Central memory CD8-positive, alpha-beta T cell (primary cell): ENCODE measurements at regions not wholly inside any gene's neighbourhood (a gene's known extent, or its start where the extent isn't known, plus 50 kb on each side); places are given as distances from the start of the nearest gene placed in this dataset.
"Not testable (repeated sequence)": the region's sequence is repeated elsewhere in the genome, so short reads cannot be mapped to it uniquely, and the experiment has no call there.

ENCODE experiments used
- ATAC-seq: fragments of 150-1000 bp; cut with Tn5 transposase; replicated peaks from 2 replicates; pipeline ENCODE4 v1.10.0; 2022; ENCODE audit warnings: mild to moderate bottlenecking, moderate FRiP score, moderate number of reproducible peaks; ENCODE audit not compliant: poor library complexity, severe bottlenecking; ENCODE audit errors: extremely low read depth
- DNase-seq, 2 donors: peaks; one replicate each; pipeline ENCODE4 v3.0.0; 2021; ENCODE audit warnings: low spot score in 2 of 2
- H3K27ac Mint-ChIP-seq: one replicate; pipeline ENCODE4 v1.8.0; 2022; ENCODE audit warnings: low read depth, mild to moderate bottlenecking, moderate library complexity, mixed read lengths
- H3K27me3 Mint-ChIP-seq: one replicate; pipeline ENCODE4 v1.8.0; 2022; ENCODE audit warnings: mixed read lengths
- H3K36me3 Mint-ChIP-seq: one replicate; pipeline ENCODE4 v1.8.0; 2022; ENCODE audit warnings: mild to moderate bottlenecking, moderate library complexity, mixed read lengths; ENCODE audit not compliant: insufficient read depth
- H3K4me1 Mint-ChIP-seq: one replicate; pipeline ENCODE4 v1.8.0; 2022; ENCODE audit warnings: mixed read lengths
- H3K4me3 Mint-ChIP-seq: one replicate; pipeline ENCODE4 v1.8.0; 2022; ENCODE audit warnings: mild to moderate bottlenecking, moderate library complexity, mixed read lengths
- H3K9me3 Mint-ChIP-seq: one replicate; pipeline ENCODE4 v1.8.0; 2022; ENCODE audit warnings: mixed read lengths

DNA sequence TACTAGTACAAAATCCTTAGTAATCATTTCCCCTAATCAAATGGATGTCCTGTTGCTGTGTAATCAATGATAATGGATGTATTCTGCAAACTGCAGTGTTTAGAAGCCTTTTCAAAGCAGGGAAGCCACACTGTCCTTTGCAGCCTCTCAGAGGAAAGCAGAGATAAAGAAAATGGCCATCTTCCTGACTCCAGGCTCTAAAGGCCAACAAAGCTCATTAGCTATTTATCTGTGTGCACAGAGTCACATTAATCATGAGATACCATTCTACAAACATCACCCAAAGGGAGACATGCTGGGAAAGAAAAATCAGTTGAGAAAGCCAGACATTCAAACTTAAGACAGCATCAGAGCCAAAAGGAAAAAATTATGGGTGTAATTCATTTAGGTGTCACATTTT is 165.0 kb downstream of the RAD51AP2 start:
- H3K4me3 Mint-ChIP-seq: no peak overlapping the region
- H3K36me3 Mint-ChIP-seq: no peaks in the 10 kb centered on the region
- ATAC-seq (no peak), DNase-seq (no peak)
- H3K4me1 Mint-ChIP-seq: no peaks in the 10 kb centered on the region
- H3K9me3 Mint-ChIP-seq: no peaks in the 10 kb centered on the region
- no peak overlapping the region for H3K27ac Mint-ChIP-seq
- no peaks in the 10 kb centered on the region for H3K27me3 Mint-ChIP-seq

DNA sequence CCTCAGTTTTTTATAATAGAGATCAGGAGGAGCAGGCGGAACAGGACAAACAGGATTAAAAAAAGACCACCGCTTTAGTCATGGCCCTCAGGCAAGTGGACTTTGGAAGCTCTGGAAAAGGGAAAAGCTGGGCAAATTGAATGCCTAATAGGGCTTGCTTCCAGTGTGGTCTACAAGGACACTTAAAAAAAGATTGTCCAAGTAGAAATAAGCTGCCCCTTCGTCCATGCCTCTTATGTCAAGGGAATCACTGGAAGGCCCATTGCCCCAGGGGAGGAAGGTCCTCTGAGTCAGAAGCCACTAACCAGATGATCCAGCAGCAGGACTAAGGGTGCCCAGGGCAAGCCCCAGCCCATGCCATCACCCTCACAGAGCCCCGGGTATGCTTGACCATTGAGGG is 175.5 kb downstream of the RAD51AP2 start:
- not testable (repeated sequence) for ATAC-seq, H3K4me3 Mint-ChIP-seq, H3K27ac Mint-ChIP-seq, DNase-seq, H3K36me3 Mint-ChIP-seq, H3K27me3 Mint-ChIP-seq, H3K4me1 Mint-ChIP-seq
- peaks cover 28% of the 10 kb centered on the region for H3K9me3 Mint-ChIP-seq

DNA sequence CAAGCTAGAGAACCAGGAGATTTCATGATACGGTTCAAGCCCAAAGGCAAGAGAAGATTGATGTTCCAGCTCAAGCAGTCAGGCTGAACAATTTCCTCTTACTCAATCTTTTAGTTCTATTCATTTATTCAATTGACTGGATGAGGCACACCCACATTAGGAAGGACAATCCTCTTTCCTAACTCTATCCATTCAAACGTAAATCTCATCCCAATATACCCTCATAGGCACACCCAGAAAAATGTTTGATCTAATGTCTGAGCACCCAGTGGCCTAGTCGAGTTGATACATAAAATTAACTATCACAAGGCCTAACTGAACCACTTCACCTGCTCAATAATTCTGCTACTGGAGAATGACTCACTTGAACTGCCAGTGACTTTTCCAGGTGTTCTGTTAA is 180.7 kb downstream of the RAD51AP2 start:
- ATAC-seq (no peak), DNase-seq (no peak)
- Mint-ChIP-seq H3K36me3 (no peaks in the 10 kb centered on the region), H3K4me3 (no peak overlapping the region), H3K27me3 (no peaks in the 10 kb centered on the region), H3K9me3 (peaks cover 26% of the 10 kb centered on the region), H3K4me1 (no peaks in the 10 kb centered on the region), H3K27ac (no peak overlapping the region)

DNA sequence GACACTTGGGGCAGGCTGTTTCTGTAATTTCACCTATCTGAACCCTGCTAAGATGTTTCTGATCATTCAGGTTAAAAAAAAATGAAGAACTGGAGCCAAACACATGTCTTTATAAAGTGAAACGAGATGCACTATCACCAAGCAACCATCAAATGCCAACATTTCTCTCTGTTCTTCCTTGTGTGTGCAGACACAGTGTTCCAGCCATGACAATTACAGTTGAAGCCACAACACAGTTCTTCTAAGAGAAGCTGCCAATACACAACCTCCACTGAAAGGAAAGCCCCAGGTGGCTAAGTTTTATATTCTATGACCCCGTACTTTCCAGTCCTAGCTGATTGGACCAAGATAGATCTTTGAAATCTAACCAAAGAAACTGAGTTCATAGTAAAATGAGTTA is 181.8 kb downstream of the RAD51AP2 start:
- no peak for DNase-seq
- no peak for ATAC-seq
- Mint-ChIP-seq H3K36me3 (no peaks in the 10 kb centered on the region), H3K27me3 (no peaks in the 10 kb centered on the region), H3K27ac (no peak overlapping the region), H3K4me1 (no peaks in the 10 kb centered on the region), H3K9me3 (peaks cover 19% of the 10 kb centered on the region), H3K4me3 (no peak overlapping the region)

DNA sequence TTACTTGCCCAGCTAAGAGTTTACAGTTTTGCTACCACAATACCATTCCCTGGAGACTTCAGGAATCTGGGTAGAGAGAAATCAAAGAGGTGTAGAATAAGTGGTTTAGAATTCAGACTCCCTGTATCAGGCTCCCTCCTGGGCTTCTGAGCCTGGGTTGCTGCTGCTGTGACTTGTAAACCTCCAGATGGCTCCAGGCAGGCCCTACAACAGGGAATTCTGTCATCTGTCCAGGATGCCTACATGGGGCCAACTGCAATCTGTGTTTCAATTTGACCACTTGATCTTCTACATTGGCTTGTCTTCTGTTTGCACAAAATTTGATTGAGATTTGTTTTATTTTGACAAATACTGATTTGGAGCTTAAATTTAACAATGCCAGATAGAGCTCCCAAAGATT is 183.9 kb downstream of the RAD51AP2 start:
- Mint-ChIP-seq H3K27me3 (no peaks in the 10 kb centered on the region), H3K9me3 (peaks cover 13% of the 10 kb centered on the region), H3K36me3 (no peaks in the 10 kb centered on the region), H3K4me3 (no peak overlapping the region), H3K4me1 (no peaks in the 10 kb centered on the region), H3K27ac (no peak overlapping the region)
- DNase-seq: no peak
- no peak for ATAC-seq

DNA sequence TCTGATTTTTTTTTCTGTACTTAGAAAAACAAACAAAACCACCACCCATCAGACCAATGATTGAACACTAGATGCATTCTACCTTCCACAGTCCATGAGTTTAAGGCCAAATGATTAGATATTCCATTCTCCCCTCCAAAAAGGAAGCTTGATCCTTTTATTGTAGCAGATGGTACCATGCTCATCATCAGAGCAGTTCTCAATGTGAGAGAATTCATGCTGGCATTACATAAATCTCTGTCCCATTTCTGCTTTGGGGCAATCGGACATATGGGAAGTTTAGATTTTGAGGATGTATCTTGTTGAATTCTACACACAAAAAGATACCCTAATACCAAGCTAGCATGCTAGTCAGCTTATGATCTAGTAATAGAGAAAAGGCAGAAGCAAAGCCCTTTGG is 186.6 kb downstream of the RAD51AP2 start:
- no peak for ATAC-seq
- no peak for DNase-seq
- no peak overlapping the region for H3K27ac Mint-ChIP-seq
- H3K27me3 Mint-ChIP-seq: no peaks in the 10 kb centered on the region
- H3K9me3 Mint-ChIP-seq: peaks cover 10% of the 10 kb centered on the region
- no peak overlapping the region for H3K4me3 Mint-ChIP-seq
- H3K36me3 Mint-ChIP-seq: no peaks in the 10 kb centered on the region
- H3K4me1 Mint-ChIP-seq: no peaks in the 10 kb centered on the region

DNA sequence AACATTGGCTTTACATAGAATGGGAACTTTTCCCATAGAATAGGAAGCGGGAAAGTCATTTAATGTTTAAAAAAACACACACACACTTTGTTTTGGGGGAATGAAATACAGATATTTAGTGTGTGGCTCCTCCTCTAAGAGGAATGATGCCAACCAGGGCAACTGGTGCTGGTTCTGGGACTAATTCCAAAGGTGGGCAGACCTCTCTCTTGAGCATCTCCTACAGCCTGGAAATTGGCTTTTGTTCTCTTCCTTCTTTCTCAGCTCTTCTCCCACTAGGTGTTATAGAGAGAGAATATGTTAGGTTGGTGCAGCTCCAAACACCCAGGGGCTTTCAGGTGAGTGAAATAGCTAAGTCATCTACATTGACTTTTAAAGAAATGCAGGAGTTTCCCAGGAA is 190.1 kb downstream of the RAD51AP2 start:
- DNase-seq (no peak), ATAC-seq (no peak)
- Mint-ChIP-seq H3K27me3 (no peaks in the 10 kb centered on the region), H3K27ac (no peak overlapping the region), H3K36me3 (no peaks in the 10 kb centered on the region), H3K9me3 (peaks cover 4% of the 10 kb centered on the region), H3K4me3 (no peak overlapping the region), H3K4me1 (no peaks in the 10 kb centered on the region)

DNA sequence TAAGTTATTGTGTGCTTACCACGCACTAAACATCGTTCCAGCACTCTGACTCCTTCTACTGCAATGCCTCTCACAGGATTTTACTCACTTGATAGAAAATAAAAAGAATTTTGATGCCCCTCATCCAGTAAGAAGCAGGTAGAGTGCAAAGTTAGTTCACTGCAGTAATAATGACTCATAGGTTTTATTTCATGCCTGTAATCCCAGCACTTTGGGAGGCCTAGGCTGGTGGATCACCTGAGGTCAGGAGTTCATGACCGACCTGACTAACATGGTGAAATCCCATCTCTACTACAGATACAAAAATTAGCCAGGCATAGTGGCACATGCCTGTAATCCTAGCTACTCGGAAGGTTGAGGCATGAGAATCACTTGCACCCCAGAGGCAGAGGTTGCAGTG is 190.6 kb downstream of the RAD51AP2 start:
- no peaks in the 10 kb centered on the region for H3K36me3 Mint-ChIP-seq
- no peaks in the 10 kb centered on the region for H3K9me3 Mint-ChIP-seq
- no peak for ATAC-seq
- no peaks in the 10 kb centered on the region for H3K4me1 Mint-ChIP-seq
- H3K27ac Mint-ChIP-seq: no peak overlapping the region
- no peak overlapping the region for H3K4me3 Mint-ChIP-seq
- H3K27me3 Mint-ChIP-seq: no peaks in the 10 kb centered on the region
- DNase-seq: no peak

DNA sequence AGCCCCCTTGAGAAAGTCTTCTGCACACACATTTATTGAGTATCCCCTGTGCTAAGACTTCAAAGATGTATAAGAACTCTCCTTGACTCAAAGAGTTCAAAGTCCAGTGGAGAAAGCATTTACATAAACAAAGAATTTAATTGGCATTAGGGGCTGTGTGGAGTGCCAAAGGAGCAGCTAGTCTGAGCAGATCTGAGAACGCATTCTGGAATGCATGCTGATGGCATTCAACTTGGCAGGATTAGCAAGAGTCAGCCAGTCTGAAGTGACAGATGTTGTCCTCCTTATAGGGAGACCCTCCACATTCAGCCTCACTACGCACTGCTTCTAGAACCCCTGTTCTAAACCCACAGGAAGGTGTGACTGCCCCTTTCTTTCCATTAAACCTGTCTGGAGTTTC is 191.5 kb downstream of the RAD51AP2 start:
- Mint-ChIP-seq H3K4me3 (no peak overlapping the region), H3K27ac (no peak overlapping the region), H3K27me3 (no peaks in the 10 kb centered on the region), H3K4me1 (no peaks in the 10 kb centered on the region), H3K9me3 (peaks cover 7% of the 10 kb centered on the region), H3K36me3 (no peaks in the 10 kb centered on the region)
- DNase-seq (no peak), ATAC-seq (no peak)

DNA sequence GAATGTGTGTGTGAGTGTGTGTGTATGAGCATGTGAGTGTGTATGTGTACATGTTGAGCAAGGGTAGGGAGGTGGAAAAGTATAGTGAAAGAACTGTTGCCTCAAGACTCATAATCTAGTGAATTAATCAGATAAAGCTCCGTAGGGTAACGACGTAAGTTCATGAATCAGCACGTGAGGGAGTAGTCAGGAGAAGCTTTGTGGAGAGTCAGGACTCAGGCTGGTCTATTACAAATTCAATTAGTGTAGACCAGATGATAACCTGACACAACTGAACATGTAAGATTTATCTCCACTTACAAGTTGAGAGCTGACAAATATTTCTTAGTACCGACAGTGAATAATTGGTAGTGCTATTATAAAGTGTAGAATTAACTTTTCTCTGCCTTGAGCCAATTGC is 194.5 kb downstream of the RAD51AP2 start:
- DNase-seq (no peak), ATAC-seq (no peak)
- no peaks in the 10 kb centered on the region for H3K4me1 Mint-ChIP-seq
- no peak overlapping the region for H3K4me3 Mint-ChIP-seq
- no peaks in the 10 kb centered on the region for H3K27me3 Mint-ChIP-seq
- H3K27ac Mint-ChIP-seq: no peak overlapping the region
- no peaks in the 10 kb centered on the region for H3K36me3 Mint-ChIP-seq
- H3K9me3 Mint-ChIP-seq: peaks cover 8% of the 10 kb centered on the region

DNA sequence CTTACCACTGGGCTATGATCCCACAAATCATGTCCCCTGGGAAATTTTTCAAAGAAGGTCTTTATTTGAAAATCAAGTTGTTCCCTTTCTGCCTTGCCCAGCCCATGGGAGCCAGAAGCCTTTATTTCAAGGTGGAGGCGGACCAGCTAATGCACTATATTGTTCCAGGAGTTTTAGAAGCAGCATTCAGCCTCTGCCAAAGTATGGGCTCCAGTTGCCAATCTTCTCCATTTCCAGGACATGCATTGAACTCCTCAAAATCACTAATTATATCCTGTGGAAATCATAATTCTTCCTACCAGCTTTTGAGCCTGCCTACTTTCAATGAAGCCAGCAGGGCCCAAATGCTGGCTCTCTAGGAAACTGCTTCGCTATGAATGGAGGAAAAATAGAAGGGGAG is 195.8 kb downstream of the RAD51AP2 start:
- H3K9me3 Mint-ChIP-seq: peaks cover 8% of the 10 kb centered on the region
- H3K4me1 Mint-ChIP-seq: no peaks in the 10 kb centered on the region
- no peaks in the 10 kb centered on the region for H3K27me3 Mint-ChIP-seq
- H3K36me3 Mint-ChIP-seq: no peaks in the 10 kb centered on the region
- H3K4me3 Mint-ChIP-seq: no peak overlapping the region
- no peak overlapping the region for H3K27ac Mint-ChIP-seq
- DNase-seq: no peak
- ATAC-seq: no peak

DNA sequence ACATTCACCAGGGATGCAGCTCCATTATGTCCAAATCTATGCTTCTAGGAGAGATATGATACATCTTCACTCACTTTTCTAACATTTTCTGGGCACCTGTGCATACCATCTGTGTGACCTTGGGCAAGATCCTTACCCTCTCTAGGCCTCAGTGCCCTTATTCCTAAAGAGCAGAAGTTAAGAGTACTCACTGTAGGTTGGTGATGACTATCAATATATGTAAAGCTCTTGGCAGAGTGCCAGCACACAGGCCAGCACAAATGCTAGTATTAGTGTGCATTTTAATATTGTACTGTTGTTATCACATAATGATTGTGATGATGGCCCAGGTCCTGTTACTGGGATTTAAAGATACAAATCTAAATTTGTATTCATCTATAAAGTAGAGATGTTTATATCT is 199.2 kb downstream of the RAD51AP2 start:
- Mint-ChIP-seq H3K27ac (no peak overlapping the region), H3K9me3 (peaks cover 8% of the 10 kb centered on the region), H3K4me3 (no peak overlapping the region), H3K4me1 (no peaks in the 10 kb centered on the region), H3K27me3 (no peaks in the 10 kb centered on the region), H3K36me3 (no peaks in the 10 kb centered on the region)
- DNase-seq: no peak
- no peak for ATAC-seq

DNA sequence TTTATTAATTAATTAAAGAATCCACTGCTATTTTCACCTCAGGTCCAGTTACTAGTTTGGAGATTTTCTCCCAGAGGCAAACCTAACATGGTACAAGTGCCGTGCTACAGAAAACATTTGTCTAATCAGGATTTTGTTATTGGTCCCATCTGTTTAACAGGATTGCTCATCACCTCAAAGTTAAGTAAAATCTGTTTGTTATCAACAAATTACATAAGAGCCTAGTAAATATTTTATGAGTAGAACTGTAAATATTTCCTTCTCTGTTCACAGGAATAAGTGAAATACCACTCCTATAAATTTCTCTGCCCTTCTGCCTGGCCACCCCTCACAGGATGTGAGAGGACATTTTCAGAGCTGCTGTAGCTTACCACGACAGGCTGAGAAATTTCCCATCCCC is 200.2 kb downstream of the RAD51AP2 start:
- Mint-ChIP-seq H3K4me3 (no peak overlapping the region), H3K27ac (no peak overlapping the region), H3K9me3 (peaks cover 8% of the 10 kb centered on the region), H3K36me3 (no peaks in the 10 kb centered on the region), H3K27me3 (no peaks in the 10 kb centered on the region), H3K4me1 (no peaks in the 10 kb centered on the region)
- ATAC-seq (no peak), DNase-seq (no peak)

DNA sequence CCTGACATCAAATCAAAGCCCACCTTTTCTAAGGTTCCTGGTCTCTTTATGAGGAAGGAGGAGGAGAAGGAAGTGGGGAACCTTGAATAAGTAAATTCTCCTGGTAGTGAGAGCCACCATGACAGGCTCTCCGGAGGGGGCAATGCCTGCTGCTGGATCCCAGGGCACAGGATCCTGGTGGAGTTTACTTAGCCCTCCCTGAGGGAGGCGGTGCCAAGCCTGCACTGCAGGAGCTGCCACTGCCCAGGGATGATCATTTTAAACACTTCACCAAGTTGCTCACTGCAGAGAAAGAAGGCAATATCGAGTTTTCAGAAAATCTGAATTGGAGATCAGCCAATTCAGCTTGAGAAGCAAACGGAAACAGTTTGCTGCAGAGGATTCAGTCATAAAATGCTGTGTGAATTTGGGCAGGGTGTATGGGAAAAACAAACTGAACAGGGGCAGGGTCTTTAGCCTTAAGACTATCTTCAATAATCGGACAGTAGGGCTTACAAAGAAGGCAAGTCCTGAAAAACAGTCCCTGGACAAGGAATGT is 200.7 kb downstream of the RAD51AP2 start:
- no peak overlapping the region for H3K27ac Mint-ChIP-seq
- H3K4me1 Mint-ChIP-seq: no peaks in the 10 kb centered on the region
- H3K9me3 Mint-ChIP-seq: peaks cover 8% of the 10 kb centered on the region
- DNase-seq: no peak
- no peaks in the 10 kb centered on the region for H3K27me3 Mint-ChIP-seq
- ATAC-seq: no peak
- no peak overlapping the region for H3K4me3 Mint-ChIP-seq
- no peaks in the 10 kb centered on the region for H3K36me3 Mint-ChIP-seq
